HEK293T (cell line): ENCODE measurements at regions not wholly inside any gene's neighbourhood (a gene's known extent, or its start where the extent isn't known, plus 50 kb on each side); places are given as distances from the start of the nearest gene placed in this dataset.

Source experiments
- CTCF ChIA-PET: fragments of 350-600 bp; formaldehyde crosslinking; extraction: SDS; loops from one replicate; lab custom pipeline; 2021; ENCODE audit warnings: antibody characterized with exemption, inconsistent platforms; lab: Yijun Ruan, JAX
- POLR2A ChIA-PET: fragments of 350-600 bp; formaldehyde crosslinking; extraction: SDS; loops from one replicate; lab custom pipeline; 2020; ENCODE audit warnings: antibody characterized with exemption, inconsistent platforms; lab: Yijun Ruan, JAX
- DNase-seq: peaks from one replicate; pipeline ENCODE4 v3.0.0; 2012; ENCODE audit warnings: mixed read lengths; ENCODE audit errors: extremely low spot score
- ARNT ChIP-seq: fragments of 450-650 bp; IDR thresholded peaks from 2 replicates; pipeline ENCODE4 v1.6.1; 2017; ENCODE audit warnings: mild to moderate bottlenecking
- BHLHE40 ChIP-seq: fragments of 450-650 bp; IDR thresholded peaks from 2 replicates; pipeline ENCODE4 v1.6.1; 2016; ENCODE audit warnings: mild to moderate bottlenecking, moderate library complexity, borderline replicate concordance
- CTBP1 ChIP-seq: fragments of 450-650 bp; IDR thresholded peaks from 2 replicates; pipeline ENCODE4 v1.6.1; 2016; ENCODE audit warnings: borderline replicate concordance
- ELF4 ChIP-seq: fragments of 450-650 bp; IDR thresholded peaks from 2 replicates; pipeline ENCODE4 v1.6.1; 2017; ENCODE audit warnings: antibody characterized with exemption
- FOXA1 ChIP-seq: fragments of 450-650 bp; IDR thresholded peaks from 2 replicates; pipeline ENCODE4 v1.6.1; 2016; ENCODE audit warnings: mild to moderate bottlenecking
- FOXK2 ChIP-seq: fragments of 450-650 bp; IDR thresholded peaks from 2 replicates; pipeline ENCODE4 v1.6.1; 2016; ENCODE audit warnings: mild to moderate bottlenecking
- FOXM1 ChIP-seq: fragments of 450-650 bp; IDR thresholded peaks from 2 replicates; pipeline ENCODE4 v1.6.1; 2017; ENCODE audit warnings: mild to moderate bottlenecking, borderline replicate concordance
- HDGF ChIP-seq: fragments of 450-650 bp; IDR thresholded peaks from 2 replicates; pipeline ENCODE4 v1.6.1; 2017; ENCODE audit warnings: antibody characterized with exemption, borderline replicate concordance
- L3MBTL2 ChIP-seq: fragments of 450-650 bp; conservative IDR thresholded peaks from 2 replicates; pipeline ENCODE4 v1.6.1; 2016; ENCODE audit warnings: mild to moderate bottlenecking
- LEF1 ChIP-seq: fragments of 450-650 bp; IDR thresholded peaks from 2 replicates; pipeline ENCODE4 v1.6.1; 2017; ENCODE audit warnings: mild to moderate bottlenecking, borderline replicate concordance
- NFRKB ChIP-seq: fragments of 450-650 bp; IDR thresholded peaks from 2 replicates; pipeline ENCODE4 v1.6.1; 2016; ENCODE audit warnings: mild to moderate bottlenecking, moderate library complexity
- SP1 ChIP-seq: fragments of 450-650 bp; IDR thresholded peaks from 2 replicates; pipeline ENCODE4 v1.6.1; 2017
- SUZ12 ChIP-seq: fragments of 450-650 bp; IDR thresholded peaks from 2 replicates; pipeline ENCODE4 v1.6.1; 2016; ENCODE audit warnings: mild to moderate bottlenecking
- TARDBP ChIP-seq: fragments of 450-650 bp; IDR thresholded peaks from 2 replicates; pipeline ENCODE4 v1.6.1; 2016
- ZNF384 ChIP-seq: fragments of 450-650 bp; IDR thresholded peaks from 2 replicates; pipeline ENCODE4 v1.6.1; 2016
- TF ChIP-seq, protein P1 (sequence below): fragments of 450-650 bp; IDR thresholded peaks from 2 replicates; pipeline ENCODE4 v1.6.1; 2016

DNA sequence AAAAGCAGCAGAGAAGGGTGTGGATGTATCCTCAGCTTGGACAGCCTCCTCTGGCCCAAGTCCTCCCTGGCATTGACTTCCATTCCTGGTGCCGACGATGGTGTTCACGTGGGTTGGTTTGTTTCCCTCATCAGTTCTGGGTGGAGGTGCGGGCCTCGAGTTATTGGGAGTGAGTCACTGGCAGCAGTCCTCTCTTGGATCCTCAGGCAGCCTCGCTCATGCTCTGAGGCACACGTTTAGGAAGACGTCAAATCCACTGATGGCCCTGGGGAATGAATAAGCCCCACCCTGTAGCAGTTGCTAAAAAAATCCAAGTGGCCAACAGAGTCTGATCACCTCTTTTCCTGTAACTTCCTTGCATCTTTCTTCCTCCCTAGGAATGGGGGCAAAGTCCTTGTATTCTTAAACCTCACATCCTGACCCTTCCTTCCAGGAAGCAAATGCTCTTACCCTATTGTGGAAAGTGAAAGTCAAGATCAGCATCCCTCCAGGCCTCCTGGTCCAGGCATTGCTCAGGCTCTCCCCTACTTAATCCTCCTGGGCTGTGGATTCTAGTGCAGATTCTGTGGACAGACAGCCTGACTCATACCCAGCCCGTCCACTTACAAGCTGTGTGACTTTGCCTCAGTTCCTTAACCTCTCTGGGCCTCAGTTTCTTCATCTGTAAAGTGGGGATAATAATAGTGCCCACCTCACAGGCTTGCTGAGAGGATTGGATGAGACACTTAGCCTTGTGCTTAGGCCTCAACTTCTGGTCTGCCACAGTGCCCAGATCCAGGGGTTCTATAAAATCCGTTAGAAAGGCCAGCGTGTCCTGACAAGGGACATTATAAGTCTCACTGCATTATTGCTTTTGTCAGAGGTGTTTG, 111.1 kb downstream of the TLR5 start:
- DNase-seq, result no peak
- CTCF ChIA-PET, result interaction anchor here (0.7 kb wide), 1 partner anchor 1222 kb away, joined by 4 read pairs; no protein-coding TSS in a partner anchor
- no peak for TF ChIP-seq FOXK2
- no peak for TF ChIP-seq HDGF
- TF ChIP-seq SP1, result no peak
- TF ChIP-seq L3MBTL2, result no peak
- no peak for TF ChIP-seq NFRKB
- no peak for TF ChIP-seq SUZ12
- no peak for TF ChIP-seq BHLHE40
- TF ChIP-seq CTBP1, result no peak
- no peak for TF ChIP-seq TARDBP
- no peak for TF ChIP-seq ARNT
- no peak for TF ChIP-seq ELF4
- no peak for TF ChIP-seq LEF1
- no peak for TF ChIP-seq FOXA1
- no peak for TF ChIP-seq FOXM1
- no peak for TF ChIP-seq ZNF384
- TF ChIP-seq, protein P1, sequence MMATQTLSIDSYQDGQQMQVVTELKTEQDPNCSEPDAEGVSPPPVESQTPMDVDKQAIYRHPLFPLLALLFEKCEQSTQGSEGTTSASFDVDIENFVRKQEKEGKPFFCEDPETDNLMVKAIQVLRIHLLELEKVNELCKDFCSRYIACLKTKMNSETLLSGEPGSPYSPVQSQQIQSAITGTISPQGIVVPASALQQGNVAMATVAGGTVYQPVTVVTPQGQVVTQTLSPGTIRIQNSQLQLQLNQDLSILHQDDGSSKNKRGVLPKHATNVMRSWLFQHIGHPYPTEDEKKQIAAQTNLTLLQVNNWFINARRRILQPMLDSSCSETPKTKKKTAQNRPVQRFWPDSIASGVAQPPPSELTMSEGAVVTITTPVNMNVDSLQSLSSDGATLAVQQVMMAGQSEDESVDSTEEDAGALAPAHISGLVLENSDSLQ, result no peak
- POLR2A ChIA-PET, result no interaction called here

DNA sequence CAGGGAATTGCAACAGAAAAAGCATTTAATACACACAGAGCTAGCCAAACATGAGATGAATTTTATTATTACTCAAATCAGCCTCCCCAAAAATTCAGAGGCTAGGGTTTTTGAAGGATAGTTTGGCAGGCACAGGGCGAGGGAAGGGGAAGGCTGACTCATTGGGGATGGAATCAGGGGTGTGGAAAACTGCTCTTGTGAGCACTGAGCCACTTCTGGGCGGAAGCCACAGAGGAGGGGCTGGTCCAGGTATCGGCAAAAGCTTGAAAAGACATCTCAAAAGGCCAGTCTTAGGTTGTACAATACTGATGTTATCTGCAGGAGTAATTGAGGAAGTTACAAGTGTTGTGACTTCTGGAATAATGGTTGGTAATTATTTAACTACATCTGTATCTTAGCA, 109.4 kb downstream of the TLR5 start:
- POLR2A ChIA-PET, result no interaction called here
- no peak for DNase-seq
- no peak for TF ChIP-seq TARDBP
- TF ChIP-seq NFRKB, result no peak
- TF ChIP-seq, protein P1, result no peak
- no peak for TF ChIP-seq FOXK2
- TF ChIP-seq FOXM1, result no peak
- no peak for TF ChIP-seq SP1
- CTCF ChIA-PET, result no interaction called here

DNA sequence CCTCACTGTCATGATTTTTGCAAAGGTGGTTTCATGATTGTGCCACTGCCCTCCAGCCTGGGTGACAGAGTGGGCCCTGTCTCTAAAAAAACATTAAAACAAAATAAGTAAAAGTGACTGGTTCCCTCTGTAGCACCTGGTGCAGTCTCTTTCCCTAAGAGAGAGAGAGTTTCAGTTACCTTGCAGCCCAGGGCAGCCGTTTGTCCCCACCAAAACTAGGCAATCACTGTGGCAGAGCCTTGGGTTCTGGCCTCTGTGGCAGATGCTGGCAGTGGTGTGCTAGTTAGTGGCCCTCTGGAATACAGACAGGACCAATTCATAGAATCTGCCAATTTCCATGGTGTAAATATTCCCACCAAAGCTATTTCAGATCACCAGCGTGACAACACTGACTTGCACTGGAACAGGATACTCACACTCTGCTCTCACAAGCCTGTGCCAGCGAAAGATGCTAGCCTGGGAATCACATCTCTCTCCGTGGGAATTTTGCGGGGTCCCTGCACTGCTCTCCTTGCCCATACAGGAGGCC, 108.7 kb downstream of the TLR5 start:
- ChIA-PET CTCF (no interaction called here), POLR2A (no interaction called here)
- no peak for DNase-seq
- TF ChIP-seq ZNF384 (no peak), FOXM1 (no peak), SUZ12 (no peak), SP1 (no peak), ARNT (no peak), FOXK2 (no peak), FOXA1 (no peak), TARDBP (no peak)

DNA sequence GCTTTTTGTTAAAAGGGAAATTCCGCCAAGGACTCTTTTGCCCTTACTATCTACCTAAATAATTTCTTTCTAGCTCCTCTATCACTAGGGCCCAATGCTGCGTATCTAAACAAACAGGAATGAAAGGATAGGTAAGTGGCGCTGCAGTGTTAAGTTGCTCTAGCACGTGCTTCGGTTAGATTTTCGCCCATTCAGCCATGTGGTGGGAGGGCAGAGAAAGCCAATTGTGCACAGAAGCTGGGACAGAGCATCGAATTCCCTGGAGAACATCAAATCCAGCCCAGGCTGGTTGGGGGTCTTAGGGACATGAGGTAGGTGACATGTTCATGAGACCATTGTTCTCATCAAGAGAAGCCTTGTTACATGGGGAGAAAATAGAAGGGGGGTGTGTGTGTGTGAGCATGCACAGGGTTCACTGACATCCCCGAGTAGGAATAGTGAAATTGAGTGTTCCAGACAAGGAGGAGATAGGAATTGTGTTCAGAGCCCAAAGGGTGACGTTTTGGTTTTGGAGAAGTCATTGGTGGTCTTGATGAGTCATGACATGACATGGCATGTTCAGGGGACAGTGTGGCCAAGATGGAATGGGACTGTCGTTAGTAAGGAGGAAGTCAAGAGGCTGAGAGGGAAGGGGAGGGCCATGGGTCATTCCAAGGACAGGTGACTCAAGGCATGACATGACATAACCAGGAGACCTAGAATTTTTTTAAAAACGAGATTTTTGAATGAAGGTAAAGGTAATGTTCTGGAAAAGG, 107.1 kb downstream of the TLR5 start:
- POLR2A ChIA-PET, result no interaction called here
- TF ChIP-seq, protein P1, result no peak
- TF ChIP-seq ARNT (no peak), BHLHE40 (no peak), FOXM1 (no peak), TARDBP (no peak), L3MBTL2 (no peak; the same call in 1 of the 2 replicates), ZNF384 (no peak), SUZ12 (no peak), HDGF (no peak), SP1 (no peak), FOXA1 (no peak), ELF4 (no peak)
- DNase-seq, result no peak
- CTCF ChIA-PET, result no interaction called here

DNA sequence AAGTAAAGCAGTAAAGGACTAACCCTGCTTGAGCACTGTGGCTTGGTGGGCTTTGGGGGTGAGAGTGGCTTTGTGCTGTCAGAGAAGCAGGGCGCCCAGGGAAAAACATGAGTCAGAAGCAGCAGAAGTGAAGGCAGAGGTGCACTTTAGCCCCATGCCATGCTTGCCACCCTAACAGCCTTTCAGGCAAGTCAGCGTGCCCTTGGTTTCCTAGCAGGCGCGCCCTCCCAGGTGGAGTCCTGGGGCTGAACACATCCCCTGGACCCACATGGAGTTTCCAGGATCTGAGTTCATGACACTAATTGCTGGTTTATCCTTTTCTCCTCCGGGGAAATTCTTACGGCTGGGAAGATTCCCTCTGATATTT, 106.6 kb downstream of the TLR5 start:
- TF ChIP-seq SUZ12, result no peak
- TF ChIP-seq TARDBP, result no peak
- TF ChIP-seq CTBP1, result no peak
- no peak for TF ChIP-seq LEF1
- no peak for TF ChIP-seq L3MBTL2
- TF ChIP-seq FOXM1, result no peak
- TF ChIP-seq ZNF384, result no peak
- no peak for TF ChIP-seq BHLHE40
- TF ChIP-seq, protein P1, result no peak
- no peak for TF ChIP-seq HDGF
- no peak for TF ChIP-seq ARNT
- no peak for TF ChIP-seq FOXK2
- no peak for TF ChIP-seq FOXA1
- no peak for TF ChIP-seq ELF4
- no peak for TF ChIP-seq SP1
- POLR2A ChIA-PET, result no interaction called here
- CTCF ChIA-PET, result no interaction called here
- no peak for DNase-seq

DNA sequence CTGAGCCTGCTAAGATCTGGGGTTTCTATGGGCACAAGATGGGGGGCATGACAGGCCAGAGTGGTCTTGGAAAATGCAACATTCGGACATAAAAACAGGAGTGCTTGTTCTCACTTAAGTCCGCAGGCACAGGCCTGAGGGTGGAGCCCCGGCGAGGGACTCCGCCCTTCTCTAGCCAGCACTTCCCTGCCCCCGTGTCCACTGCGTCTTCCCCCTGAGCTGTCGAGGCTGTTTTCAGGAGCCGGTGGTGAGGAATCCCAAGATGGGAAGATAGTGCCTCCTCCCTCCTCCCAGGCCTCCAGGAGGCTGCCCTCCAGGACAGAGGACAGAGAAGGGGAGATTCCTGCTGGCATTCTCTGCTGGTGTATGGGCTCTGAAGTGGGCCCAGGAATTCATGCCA, 105.2 kb downstream of the TLR5 start:
- ChIA-PET CTCF (no interaction called here), POLR2A (no interaction called here)
- TF ChIP-seq ZNF384, result no peak
- no peak for TF ChIP-seq FOXA1
- TF ChIP-seq NFRKB, result no peak
- no peak for TF ChIP-seq TARDBP
- TF ChIP-seq CTBP1, result no peak
- TF ChIP-seq L3MBTL2, result no peak
- TF ChIP-seq HDGF, result no peak
- no peak for TF ChIP-seq ARNT
- TF ChIP-seq ELF4, result no peak
- no peak for TF ChIP-seq LEF1
- TF ChIP-seq SP1, result no peak
- TF ChIP-seq FOXK2, result no peak
- TF ChIP-seq SUZ12, result no peak
- TF ChIP-seq, protein P1, result no peak
- TF ChIP-seq BHLHE40, result no peak
- TF ChIP-seq FOXM1, result no peak
- DNase-seq, result no peak
